C4-2B (cell line): ENCODE measurements at regions not wholly inside any gene's neighbourhood (a gene's known extent, or its start where the extent isn't known, plus 50 kb on each side); places are given as distances from the start of the nearest gene placed in this dataset.

Source experiments
- H3K27ac ChIP-seq: fragments of 450-650 bp; 2 replicates; pipeline ENCODE4 v1.5.1; 2017
- ZFX ChIP-seq: fragments of 450-650 bp; IDR thresholded peaks from 2 replicates; pipeline ENCODE4 v1.6.1; 2017
- TF ChIP-seq, protein P1 (sequence below): fragments of 450-650 bp; conservative IDR thresholded peaks from 2 replicates; pipeline ENCODE4 v1.5.1; 2017; ENCODE audit warnings: mild to moderate bottlenecking

DNA sequence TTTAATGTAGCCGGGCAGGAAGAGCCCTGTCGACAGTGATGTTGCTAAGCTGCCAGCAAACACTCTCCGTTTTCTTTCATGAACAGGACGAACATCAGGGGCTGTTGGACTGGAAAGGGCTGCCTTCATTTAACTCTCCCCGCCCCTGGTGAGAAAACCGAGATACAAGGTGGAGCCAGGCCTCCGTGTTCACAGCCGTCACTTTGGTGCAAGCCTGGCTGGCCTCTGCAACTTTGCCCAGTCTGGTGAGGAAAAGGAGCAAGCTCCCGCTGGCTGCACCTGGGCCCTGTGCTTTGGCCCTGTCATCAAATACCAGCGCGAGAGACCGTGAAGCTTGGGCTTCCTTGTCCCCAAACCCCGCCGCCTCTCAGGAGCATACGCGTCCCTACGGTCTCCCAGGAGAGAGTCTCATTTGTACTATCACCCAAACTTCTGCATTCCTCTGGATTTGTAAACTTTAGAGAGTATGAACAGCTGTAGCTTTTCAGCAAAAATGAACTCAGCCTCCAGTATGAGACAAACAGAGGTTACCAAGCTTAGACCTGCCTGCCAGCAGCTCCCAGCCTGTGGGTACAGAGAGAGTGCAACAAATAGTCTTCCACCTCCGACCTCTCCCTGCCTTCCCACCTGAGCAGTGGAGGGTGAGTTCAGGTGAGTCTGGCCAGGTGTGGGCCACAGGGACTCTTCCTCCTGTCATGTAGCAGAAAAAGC, 445.3 kb upstream of the MGMT start:
- H3K27ac ChIP-seq: no peak overlapping the region
- no peak for TF ChIP-seq ZFX
- TF ChIP-seq, protein P1, sequence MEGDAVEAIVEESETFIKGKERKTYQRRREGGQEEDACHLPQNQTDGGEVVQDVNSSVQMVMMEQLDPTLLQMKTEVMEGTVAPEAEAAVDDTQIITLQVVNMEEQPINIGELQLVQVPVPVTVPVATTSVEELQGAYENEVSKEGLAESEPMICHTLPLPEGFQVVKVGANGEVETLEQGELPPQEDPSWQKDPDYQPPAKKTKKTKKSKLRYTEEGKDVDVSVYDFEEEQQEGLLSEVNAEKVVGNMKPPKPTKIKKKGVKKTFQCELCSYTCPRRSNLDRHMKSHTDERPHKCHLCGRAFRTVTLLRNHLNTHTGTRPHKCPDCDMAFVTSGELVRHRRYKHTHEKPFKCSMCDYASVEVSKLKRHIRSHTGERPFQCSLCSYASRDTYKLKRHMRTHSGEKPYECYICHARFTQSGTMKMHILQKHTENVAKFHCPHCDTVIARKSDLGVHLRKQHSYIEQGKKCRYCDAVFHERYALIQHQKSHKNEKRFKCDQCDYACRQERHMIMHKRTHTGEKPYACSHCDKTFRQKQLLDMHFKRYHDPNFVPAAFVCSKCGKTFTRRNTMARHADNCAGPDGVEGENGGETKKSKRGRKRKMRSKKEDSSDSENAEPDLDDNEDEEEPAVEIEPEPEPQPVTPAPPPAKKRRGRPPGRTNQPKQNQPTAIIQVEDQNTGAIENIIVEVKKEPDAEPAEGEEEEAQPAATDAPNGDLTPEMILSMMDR: no peak

DNA sequence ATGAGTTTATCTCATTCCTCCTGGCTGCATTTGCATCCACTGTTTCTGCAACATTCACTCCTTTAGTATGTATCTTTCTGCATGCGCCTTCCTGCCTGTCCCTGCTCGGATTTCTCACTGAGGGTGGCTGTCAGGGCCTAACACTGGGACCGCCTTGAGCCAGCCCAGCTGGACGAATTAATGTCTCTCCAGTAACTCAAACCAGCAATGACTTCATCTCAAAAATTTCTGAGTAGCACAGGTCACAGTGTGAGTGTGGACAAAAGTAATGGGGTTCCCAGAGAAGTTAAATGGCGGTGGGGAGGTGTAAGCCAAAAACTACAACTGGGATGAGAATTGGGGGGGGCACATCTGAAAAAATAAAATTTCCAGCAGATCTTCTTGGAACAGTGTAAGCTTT, 444.0 kb upstream of the MGMT start:
- no peak overlapping the region for H3K27ac ChIP-seq
- TF ChIP-seq, protein P1: no peak
- no peak for TF ChIP-seq ZFX

DNA sequence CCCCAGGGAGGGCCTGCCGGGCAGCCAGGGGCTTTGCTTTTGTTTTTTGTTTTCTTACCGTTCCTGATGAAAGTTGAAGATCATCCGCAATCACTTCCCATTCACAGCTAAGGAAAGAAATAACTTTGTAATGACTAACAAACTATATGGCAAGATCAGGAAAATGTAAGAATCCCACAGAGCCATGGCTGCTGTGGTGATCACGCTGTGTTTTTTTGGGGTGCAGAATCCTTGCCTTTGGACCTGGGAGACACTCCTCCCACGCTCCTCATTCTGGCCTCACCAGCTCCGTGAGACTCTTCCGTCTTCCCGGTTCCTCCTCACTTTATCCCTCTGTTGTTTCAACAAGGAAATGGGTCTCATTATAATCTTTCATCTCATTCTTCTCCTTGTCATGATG, 443.0 kb upstream of the MGMT start:
- TF ChIP-seq, protein P1: no peak
- no peak for TF ChIP-seq ZFX
- H3K27ac ChIP-seq: no peak overlapping the region

DNA sequence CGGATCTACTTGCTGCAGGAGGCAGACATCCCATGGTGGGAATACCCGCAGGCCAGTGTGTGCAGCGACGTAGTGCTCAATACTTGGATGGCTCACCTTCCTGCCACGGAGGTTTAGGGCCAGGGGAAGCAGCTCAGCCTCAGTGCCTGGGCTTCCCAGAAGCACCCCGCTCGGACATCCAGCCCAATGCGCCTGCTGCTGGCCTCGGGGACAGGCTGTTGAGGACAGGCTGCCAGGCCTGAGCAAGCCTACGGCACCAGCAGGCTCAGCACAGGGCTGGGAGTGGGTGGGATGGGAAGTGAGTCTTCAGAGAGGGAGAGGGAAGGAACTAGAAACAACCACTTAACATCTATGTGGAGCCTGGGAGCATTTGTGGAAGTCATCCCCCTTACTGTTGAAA, 441.3 kb upstream of the MGMT start:
- TF ChIP-seq ZFX: no peak
- TF ChIP-seq, protein P1: no peak
- H3K27ac ChIP-seq: no peak overlapping the region

DNA sequence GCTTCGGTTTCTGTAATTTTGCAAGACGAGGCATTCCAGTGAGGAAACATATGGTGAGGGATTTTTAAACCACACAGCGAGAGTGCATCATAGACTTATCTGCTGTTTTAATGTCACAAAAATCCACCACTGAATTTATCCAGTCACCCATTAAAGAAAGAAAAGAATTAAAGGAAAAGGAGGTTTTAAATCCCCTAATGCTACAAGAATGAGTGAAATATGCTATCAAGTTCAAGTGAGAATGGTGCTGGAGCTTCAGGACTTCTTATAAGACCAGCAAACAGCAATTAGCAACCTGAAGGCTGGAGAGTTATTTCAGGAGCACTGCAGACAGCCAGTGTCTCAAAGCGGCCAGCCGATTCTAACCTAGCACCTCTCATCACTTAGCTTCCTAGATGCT, 439.1 kb upstream of the MGMT start:
- no peak overlapping the region for H3K27ac ChIP-seq
- TF ChIP-seq, protein P1: no peak
- TF ChIP-seq ZFX: no peak

DNA sequence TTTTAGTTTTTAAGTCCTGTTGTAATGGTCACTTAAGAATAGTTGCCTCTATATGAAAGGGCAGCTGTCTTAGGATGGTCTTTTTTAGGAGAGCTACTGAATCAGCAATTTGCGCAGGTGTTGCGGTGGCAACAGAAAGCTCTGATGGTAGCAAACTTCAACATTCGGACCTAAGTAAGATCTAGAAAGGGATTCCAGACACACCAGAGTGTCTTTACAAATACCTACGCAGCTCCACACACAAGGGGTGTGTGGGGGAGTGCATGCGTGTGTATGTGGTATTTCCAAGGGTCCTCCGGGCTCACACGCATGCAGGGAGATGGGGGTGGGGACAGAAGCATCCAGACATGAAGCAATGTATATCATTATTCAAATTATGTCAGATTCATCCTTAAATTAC, 438.6 kb upstream of the MGMT start:
- no peak for TF ChIP-seq ZFX
- TF ChIP-seq, protein P1: no peak
- H3K27ac ChIP-seq: no peak overlapping the region

DNA sequence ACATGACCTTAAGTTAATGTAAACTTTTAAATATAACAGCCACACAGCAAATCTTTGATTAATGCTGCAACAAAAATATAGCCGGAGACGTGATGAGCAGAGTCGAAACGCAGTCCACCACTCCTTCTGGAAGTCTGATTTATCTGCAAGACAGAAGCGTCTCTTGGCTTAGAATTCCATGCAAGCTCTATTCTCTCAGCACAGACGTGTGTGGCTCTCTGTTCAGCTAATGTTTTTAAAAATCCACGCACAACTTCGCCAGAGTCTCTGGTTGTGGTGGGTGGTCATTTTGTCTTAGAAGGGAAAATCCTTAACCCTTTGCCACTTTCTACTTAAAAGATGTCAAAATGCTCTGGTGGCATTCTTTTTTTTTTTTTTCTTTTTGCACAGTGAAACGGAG, 438.0 kb upstream of the MGMT start:
- H3K27ac ChIP-seq: no peak overlapping the region
- no peak for TF ChIP-seq ZFX
- TF ChIP-seq, protein P1: no peak
